Activated naive CD4-positive, alpha-beta T cell treated with anti-CD3 and anti-CD28 coated beads, Interleukin-2, amount 50 U/mL, for 16 hours (primary cell): ENCODE measurements at regions not wholly inside any gene's neighbourhood (a gene's known extent, or its start where the extent isn't known, plus 50 kb on each side); places are given as distances from the start of the nearest gene placed in this dataset.

Experiments used
- DNase-seq: peaks from one replicate; pipeline ENCODE4 v3.0.0-alpha.2; 2020

GRCh38 chr10:44326474-44327030, 58.3 kb downstream of the CXCL12 start:
- DNase-seq, result no peak

GRCh38 chr10:44325596-44326307, 59.1 kb downstream of the CXCL12 start:
- DNase-seq, result no peak

GRCh38 chr10:44325157-44325556, 59.7 kb downstream of the CXCL12 start:
- no peak for DNase-seq

DNA sequence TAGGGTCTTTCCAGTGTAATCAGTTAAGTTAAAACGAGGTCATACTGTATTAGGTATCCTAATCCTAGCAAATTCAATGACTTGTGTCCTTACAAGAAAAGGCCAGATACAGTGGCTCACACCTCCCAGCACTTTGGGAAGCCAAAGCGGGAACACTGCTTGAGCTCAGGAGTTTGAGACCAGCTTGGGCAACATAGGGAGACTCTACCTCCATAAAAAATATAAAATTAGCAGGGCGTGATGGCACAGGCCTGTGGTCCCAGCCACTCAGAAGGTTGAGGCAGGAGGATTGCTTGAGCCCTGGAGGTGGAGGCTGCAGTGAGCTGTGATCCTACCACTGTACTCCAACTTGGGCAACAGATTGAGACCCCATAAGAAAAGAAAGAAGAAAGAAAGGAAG, 61.1 kb downstream of the CXCL12 start:
- no peak for DNase-seq

GRCh38 chr10:44322137-44322536, 62.8 kb downstream of the CXCL12 start:
- no peak for DNase-seq

GRCh38 chr10:44320756-44321155, 64.1 kb downstream of the CXCL12 start:
- no peak for DNase-seq

GRCh38 chr10:44317856-44318255, 67.0 kb downstream of the CXCL12 start:
- DNase-seq, result no peak

DNA sequence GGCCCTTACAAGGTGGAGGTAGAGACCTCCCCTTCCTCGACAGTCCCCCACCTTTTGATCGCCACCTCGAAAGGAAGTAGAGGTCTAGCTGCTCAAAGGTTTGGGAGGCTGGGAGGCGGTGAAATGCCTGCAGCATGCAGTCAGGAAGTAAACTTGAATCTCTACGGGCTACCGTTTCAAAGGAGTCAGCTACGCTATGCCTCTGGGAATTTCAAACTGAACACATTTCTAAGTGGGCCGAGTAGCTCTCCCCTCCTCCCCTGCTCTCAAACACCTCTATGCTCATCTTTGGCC, 68.0 kb downstream of the CXCL12 start:
- no peak for DNase-seq

DNA sequence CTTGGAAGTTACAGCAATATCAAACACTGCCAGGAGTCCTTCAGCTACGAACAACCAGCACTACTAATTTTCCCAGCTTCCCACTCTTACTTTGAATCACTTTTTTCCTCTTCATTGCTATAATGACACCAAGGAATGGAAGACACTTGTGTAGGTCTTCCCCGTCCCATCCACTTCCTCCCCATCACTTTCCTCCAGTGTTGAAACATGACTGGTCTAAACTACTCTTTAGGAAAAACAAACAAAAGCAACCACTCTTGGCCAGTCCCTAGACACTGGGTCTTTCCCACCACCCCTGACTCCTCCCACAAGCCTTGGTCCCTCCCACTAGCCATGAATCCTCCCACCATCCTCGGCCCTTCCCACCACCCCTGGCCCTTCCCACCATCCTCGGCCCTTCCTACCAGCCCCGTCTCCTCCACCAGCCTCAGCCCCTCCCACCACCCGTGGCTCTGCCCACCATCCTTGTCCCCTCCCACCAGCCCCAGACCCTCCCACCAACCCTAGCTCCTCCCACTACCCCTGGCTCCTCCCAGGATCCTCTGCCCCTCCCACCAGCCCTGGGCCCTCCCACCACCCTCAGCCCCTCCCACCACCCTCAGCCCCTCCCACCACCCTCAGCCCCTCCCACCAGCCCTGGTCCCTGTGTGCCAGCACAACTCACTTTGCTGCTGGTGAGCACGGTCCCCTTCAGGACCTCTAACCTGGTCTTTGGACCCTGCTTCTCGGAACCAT, 68.5 kb downstream of the CXCL12 start:
- no peak for DNase-seq

DNA sequence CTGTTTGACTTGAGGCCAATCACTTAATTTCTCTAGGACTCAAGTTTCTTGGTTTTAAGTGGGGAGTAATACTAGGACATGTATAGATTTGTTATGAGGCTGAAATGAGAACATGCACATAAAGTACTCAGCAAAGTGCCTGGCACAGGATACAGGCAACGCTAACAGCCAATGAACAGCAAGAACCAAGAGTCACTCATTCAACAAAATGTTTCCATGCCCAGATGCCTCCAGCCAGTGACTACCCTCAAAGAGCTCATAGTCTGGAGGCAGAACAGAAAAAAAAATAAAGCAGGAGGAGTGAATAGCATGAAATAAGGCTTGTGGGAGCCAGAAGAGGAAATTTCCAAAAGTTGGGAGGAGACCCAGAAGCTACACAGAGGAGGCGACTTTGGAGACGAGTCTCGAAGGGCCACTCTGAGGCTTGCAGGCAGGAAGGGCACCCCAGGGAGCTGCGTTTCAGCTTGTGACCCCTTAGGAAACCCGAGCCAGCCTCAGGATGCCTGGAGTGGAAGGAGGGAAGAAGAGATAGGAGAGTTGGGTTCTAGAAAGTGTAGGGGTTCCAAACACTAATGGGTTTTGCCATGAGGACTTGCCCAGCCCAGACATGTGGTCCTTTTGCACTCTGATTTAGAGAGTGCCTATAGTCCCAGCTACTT, 70.0 kb downstream of the CXCL12 start:
- DNase-seq, result no peak

GRCh38 chr10:44313761-44314165, 71.1 kb downstream of the CXCL12 start:
- DNase-seq, result no peak

- DNase-seq, result no peak
Measured at GRCh38 chr10:44312401-44312800, 72.5 kb downstream of the CXCL12 start.

DNA sequence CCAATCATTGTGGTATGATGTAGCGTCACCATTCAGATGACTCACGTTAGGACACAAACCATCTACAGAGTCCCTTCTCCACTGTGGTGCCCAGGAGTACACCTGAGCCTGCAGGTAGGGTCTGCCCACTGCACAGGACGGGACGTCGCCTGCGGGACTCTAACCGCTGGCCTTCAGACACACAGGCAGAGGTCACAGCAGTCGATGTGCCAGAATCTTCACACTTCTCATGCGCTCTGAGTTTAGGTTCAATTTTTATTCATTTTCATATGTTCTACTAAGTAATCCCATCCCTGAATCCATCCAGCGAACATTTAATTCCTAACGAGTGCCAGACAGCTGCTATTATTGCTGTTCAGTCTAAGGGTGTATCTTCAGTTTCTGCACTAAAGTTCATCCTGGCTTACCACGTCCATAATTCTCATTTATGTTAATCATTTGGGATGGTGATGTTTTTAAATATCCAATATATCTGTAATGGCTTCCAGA, 73.3 kb downstream of the CXCL12 start:
- DNase-seq, result no peak

DNA sequence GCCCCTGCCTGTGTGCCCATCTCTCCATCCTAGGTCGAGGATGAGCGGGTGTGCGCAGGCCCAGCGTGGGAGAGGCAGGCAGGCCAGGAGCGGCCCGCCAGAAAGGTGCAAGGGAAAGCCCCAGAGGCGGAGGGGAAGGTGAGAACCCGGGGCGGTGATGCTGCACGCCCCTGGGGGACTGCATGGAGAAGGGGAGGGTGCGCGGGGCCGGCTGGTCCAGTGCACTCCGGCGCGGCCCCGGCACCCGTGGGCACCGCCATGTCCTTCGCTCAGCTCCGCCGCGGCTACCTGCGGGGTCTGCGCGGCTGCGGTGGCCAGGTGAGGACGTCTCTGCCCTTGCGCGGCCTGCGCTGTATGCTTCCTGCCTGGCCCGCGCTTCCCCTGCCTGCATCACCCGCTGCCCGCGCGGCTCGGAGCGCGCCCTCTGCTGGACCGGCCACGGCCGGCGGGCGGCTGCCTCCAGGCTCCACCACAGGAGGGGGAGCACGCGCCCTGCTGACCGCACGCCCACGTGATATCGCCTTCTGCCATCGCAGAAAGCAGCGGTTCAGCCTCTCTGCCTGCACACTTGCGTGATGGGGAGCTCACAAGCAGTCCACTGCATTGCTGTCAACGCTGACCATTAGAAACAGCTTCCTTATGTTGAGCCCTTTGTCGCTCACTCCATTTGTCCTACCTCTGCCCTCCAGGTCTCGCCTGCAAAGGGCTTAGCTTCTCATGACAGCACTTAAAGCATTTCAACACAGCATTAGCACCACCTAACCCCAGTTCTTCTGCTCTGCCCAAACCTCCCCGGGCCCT, 73.9 kb downstream of the CXCL12 start:
- peak; percentile 56 for DNase-seq

- DNase-seq, result no peak
Measured at GRCh38 chr10:44309939-44310761, 74.7 kb downstream of the CXCL12 start.

DNA sequence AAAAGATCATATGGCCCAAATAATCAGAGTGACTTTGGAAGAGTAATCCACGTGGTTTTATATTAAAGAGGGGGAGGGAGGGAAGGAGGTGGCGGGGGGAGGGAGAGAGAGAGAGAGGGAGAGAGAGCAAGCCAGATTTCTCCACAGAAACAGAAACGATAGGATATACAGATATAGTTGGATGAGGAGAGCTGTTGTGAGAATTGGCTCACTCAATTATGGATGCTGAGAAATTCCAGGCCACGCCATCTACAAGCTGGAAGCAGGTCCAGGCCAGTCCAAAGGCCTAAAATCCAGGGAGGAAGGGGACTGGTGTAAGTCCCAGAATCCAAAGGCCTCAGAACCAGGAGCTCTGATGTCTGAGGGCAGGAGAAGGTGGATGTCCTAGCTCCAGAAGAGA, 75.5 kb downstream of the CXCL12 start:
- DNase-seq, result no peak

- DNase-seq, result no peak
Measured at GRCh38 chr10:44308935-44309334, 76.0 kb downstream of the CXCL12 start.

- no peak for DNase-seq
Measured at GRCh38 chr10:44307691-44308090, 77.2 kb downstream of the CXCL12 start.

- no peak for DNase-seq
Measured at GRCh38 chr10:44306762-44307161, 78.1 kb downstream of the CXCL12 start.

DNA sequence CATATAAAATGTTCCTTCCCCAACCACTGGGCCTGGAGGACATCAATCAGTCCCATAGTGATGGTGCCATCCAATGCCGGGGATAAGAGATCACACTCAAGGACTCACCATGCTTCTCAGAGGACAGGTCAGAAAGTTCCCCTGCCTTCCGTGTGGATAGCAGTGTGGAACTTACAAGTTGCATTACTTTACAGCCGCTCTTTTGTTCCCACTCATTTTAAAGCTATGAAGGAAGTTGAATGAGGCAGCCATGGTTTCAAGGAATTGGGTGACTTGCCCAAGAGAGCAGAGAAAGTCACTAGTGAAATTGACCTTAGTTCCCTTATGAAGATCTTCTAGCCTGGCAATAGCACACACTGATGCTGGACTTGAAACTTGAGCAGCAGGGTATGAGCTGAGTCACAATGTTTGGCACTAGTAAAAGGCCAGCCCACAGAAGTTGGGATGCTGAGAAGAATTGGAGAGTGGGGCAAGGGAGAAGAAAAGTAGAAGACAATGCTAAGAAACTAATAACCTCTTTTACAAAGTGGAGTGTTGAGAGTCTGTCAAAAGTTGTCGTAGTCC, 78.7 kb downstream of the CXCL12 start:
- DNase-seq, result no peak

DNA sequence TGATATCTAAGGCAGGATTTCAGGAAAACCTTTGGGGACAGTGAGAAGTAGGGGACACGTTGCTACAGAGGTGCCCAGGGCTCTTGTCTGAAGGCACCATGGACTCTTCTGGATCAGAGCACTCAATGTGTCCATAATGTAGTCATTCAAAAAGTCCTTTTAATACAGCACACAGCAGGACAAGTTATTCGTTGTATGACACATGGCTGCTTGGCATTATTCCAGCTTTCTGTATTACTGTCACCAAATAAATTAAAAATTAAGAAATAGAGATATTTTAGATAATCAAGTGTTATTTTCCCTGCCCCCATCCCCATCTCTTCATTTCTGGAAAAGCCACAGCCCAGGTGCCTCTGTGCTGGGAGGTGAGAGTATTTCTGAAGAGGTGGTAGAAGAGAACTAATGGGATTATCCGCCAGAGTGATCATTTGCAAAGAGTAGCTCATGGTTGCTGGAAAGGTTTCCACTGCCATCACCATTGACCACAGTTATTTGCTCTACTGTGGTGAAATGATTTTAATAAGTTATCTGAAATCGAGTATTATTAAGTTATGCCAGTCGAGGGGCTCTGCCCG, 83.0 kb downstream of the CXCL12 start:
- no peak for DNase-seq
